COLO668 (cell line): ENCODE measurements at regions not wholly inside any gene's neighbourhood (a gene's known extent, or its start where the extent isn't known, plus 50 kb on each side); places are given as distances from the start of the nearest gene placed in this dataset.
A peak's percentile ranks its signal among the peaks of the same experiment; 100 is the strongest.

Experiments used
- DNase-seq: peaks from one replicate; lab custom pipeline; 2025; ENCODE audit not compliant: unreplicated experiment; lab: John Stamatoyannopoulos, UW

- DNase-seq = no peak
These were observed 744.9 kb upstream of the ARRDC4 start for GRCh38 chr15:97215629-97216028.

- no peak for DNase-seq
These were observed 736.3 kb upstream of the ARRDC4 start for GRCh38 chr15:97224191-97224641.

- DNase-seq = peak; percentile 50
These were observed 725.5 kb upstream of the ARRDC4 start for GRCh38 chr15:97234851-97235610.

GRCh38 chr15:97235611-97235985 lies 724.9 kb upstream of the ARRDC4 start:
- DNase-seq = no peak

- no peak for DNase-seq
These were observed 724.4 kb upstream of the ARRDC4 start for GRCh38 chr15:97236140-97236539.

GRCh38 chr15:97237160-97237559 lies 723.3 kb upstream of the ARRDC4 start:
- no peak for DNase-seq

- DNase-seq = no peak
These were observed 712.1 kb upstream of the ARRDC4 start for GRCh38 chr15:97248376-97248775.

- DNase-seq = no peak
These were observed 700.6 kb upstream of the ARRDC4 start for GRCh38 chr15:97259943-97260342.

GRCh38 chr15:97301166-97301565 lies 659.3 kb upstream of the ARRDC4 start:
- DNase-seq = no peak

- no peak for DNase-seq
These were observed 644.1 kb upstream of the ARRDC4 start for GRCh38 chr15:97316362-97316761.

GRCh38 chr15:97317163-97317562 lies 643.3 kb upstream of the ARRDC4 start:
- no peak for DNase-seq

GRCh38 chr15:97319291-97319690 lies 641.2 kb upstream of the ARRDC4 start:
- no peak for DNase-seq

GRCh38 chr15:97346221-97346620 lies 614.3 kb upstream of the ARRDC4 start:
- DNase-seq = no peak

- DNase-seq = no peak
These were observed 609.7 kb upstream of the ARRDC4 start for GRCh38 chr15:97350813-97351212.

GRCh38 chr15:97383516-97383915 lies 577.0 kb upstream of the ARRDC4 start:
- DNase-seq = no peak

GRCh38 chr15:97386940-97387339 lies 573.6 kb upstream of the ARRDC4 start:
- DNase-seq = no peak

GRCh38 chr15:97401195-97401594 lies 559.3 kb upstream of the ARRDC4 start:
- DNase-seq = peak; percentile 13

GRCh38 chr15:97401970-97402369 lies 558.5 kb upstream of the ARRDC4 start:
- DNase-seq = no peak

- DNase-seq = no peak
These were observed 553.7 kb upstream of the ARRDC4 start for GRCh38 chr15:97406841-97407240.

GRCh38 chr15:97410897-97411575 lies 549.5 kb upstream of the ARRDC4 start:
- no peak for DNase-seq

GRCh38 chr15:97420130-97420529 lies 540.4 kb upstream of the ARRDC4 start:
- DNase-seq = no peak

- no peak for DNase-seq
These were observed 534.9 kb upstream of the ARRDC4 start for GRCh38 chr15:97425596-97425995.

- no peak for DNase-seq
These were observed 517.4 kb upstream of the ARRDC4 start for GRCh38 chr15:97443101-97443500.
